IMR-90 (cell line): ENCODE measurements at regions not wholly inside any gene's neighbourhood (a gene's known extent, or its start where the extent isn't known, plus 50 kb on each side); places are given as distances from the start of the nearest gene placed in this dataset.

Source experiments
- CHD1 ChIP-seq: IDR thresholded peaks from 2 replicates; pipeline ENCODE4 v1.6.1; 2012; ENCODE audit warnings: low read depth, low read length, improper control_type of control experiment
- CTCF ChIP-seq: conservative IDR thresholded peaks from 2 replicates; pipeline ENCODE4 v1.5.1; 2012; ENCODE audit warnings: mild to moderate bottlenecking, low read depth, low read length, improper control_type of control experiment
- POLR2A ChIP-seq: IDR thresholded peaks from 2 replicates; pipeline ENCODE4 v1.6.1; 2012; ENCODE audit warnings: mild to moderate bottlenecking, low read depth, low read length
- RCOR1 ChIP-seq: IDR thresholded peaks from 2 replicates; pipeline ENCODE4 v1.6.1; 2012; ENCODE audit warnings: mild to moderate bottlenecking, low read length, improper control_type of control experiment; ENCODE audit not compliant: insufficient replicate concordance
- RFX5 ChIP-seq: IDR thresholded peaks from 2 replicates; pipeline ENCODE4 v1.8.0; 2012; ENCODE audit warnings: low read depth, mild to moderate bottlenecking, low read length, moderate library complexity
- SMC3 ChIP-seq: fragments of 150-350 bp; IDR thresholded peaks from 2 replicates; pipeline ENCODE4 v1.6.1; 2016; ENCODE audit warnings: low read depth, mild to moderate bottlenecking, antibody characterized with exemption, low read length, moderate library complexity

DNA sequence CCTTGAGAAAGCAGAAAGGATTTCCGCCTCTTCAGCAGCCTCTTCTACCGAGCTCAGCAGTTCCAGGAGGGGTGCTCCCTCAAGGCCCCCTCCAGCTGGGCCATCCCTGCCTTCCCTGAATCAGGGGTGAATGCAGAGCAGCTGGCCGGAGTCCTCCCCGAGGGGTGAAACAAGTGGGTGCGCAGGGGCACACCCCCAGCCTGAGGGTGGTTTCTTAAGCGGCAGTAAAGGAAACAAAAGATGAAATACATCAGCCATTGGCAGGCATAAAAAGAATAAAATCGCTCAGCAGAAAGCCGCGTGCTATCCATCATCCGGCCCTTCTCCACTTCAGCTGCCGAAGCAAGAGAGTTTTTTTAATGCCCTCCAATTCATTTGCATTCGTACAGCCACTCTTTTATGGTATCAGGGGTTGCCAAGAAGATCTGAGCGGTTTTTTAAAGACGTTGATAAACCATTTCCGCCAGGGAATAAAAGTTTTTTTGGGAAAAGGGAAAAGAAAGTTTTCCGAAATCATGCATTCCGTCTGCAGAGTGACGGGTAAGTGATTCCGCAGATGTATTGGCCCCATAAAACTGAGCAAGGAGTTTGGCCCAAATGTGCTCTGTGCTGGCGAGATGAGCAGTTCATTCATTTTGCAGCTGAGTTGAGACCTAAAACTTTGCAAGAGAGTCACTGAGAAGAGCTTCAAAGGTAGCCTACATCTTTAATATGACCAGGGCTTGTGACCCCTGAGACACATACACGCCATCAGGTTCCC lies 73.7 kb upstream of the ZC3H12A start:
- TF ChIP-seq POLR2A = no peak
- TF ChIP-seq RCOR1 = no peak
- TF ChIP-seq CTCF = no peak
- no peak for TF ChIP-seq SMC3
- no peak for TF ChIP-seq RFX5
- TF ChIP-seq CHD1 = no peak
